ENCODE measurements at regions not wholly inside any gene's neighbourhood (a gene's known extent, or its start where the extent isn't known, plus 50 kb on each side); places are given as distances from the start of the nearest gene placed in this dataset.
"Not testable (repeated sequence)": the region's sequence is repeated elsewhere in the genome, so short reads cannot be mapped to it uniquely, and the experiment has no call there.

DNA sequence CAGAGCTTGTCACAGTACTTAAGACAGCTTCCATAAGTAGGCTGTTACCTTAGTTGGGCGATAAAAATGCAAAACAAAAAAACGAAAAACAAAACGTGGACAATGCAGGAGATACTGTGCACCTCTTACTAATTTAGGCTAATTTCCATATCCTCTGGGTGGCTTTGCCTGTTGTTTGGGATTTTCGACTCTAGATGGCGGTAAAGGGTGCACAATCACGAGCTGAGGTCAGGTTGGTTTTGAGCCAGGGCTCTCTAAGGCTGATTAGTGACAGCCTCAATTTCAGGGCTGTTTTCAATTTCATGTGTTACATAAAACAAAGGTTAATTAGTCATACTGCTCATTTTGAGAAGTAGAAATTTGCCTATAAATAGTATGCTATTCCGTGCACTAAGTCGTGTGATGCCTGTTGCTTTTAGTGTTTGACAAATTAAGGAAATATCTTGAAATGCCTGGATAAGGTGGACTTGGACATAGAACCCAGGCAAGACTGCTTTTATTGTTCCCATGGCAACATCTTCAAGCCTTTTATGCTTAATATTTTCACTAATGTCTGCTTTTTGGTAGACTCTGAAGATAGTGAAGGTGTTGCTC, 493.1 kb downstream of the SOCS6 start:
- in situ Hi-C loops (cut with MboI; ENCODE audit: low sequenced_read_pairs in 4 of 4) (no loop called here), intact Hi-C loops (cut with DNase I; ENCODE audit: low total_unique reads) (no loop called here)
- Histone ChIP-seq H3K4me3 (no peak overlapping the region), H3K27ac (no peak overlapping the region), H3K27me3 (no peaks in the 10 kb centered on the region), H3K4me1 (no peaks in the 10 kb centered on the region), H3K9me3 (no peaks in the 10 kb centered on the region), H3K36me3 (no peaks in the 10 kb centered on the region)
- DNase-seq (no peak), ATAC-seq (no peak)
- TF ChIP-seq, protein P1, sequence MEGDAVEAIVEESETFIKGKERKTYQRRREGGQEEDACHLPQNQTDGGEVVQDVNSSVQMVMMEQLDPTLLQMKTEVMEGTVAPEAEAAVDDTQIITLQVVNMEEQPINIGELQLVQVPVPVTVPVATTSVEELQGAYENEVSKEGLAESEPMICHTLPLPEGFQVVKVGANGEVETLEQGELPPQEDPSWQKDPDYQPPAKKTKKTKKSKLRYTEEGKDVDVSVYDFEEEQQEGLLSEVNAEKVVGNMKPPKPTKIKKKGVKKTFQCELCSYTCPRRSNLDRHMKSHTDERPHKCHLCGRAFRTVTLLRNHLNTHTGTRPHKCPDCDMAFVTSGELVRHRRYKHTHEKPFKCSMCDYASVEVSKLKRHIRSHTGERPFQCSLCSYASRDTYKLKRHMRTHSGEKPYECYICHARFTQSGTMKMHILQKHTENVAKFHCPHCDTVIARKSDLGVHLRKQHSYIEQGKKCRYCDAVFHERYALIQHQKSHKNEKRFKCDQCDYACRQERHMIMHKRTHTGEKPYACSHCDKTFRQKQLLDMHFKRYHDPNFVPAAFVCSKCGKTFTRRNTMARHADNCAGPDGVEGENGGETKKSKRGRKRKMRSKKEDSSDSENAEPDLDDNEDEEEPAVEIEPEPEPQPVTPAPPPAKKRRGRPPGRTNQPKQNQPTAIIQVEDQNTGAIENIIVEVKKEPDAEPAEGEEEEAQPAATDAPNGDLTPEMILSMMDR (IDR thresholded peaks at IDR 0.05 in 4 of 5, conservative IDR thresholded peaks at IDR 0.05 in 1 of 5) = peak in 1 of 5 experiments; percentile 25
- TF ChIP-seq POLR2A (IDR thresholded peaks at IDR 0.05) = no peak

- ATAC-seq; H3K4me3 ChIP-seq; in situ Hi-C loops (cut with MboI; ENCODE audit: low sequenced_read_pairs in 4 of 4); H3K27me3 ChIP-seq; H3K27ac ChIP-seq; H3K9me3 ChIP-seq; H3K36me3 ChIP-seq; intact Hi-C loops (cut with DNase I; ENCODE audit: low total_unique reads); H3K4me1 ChIP-seq; DNase-seq: not testable (repeated sequence)
Observed at GRCh38 chr18:70766254-70766653, 477.4 kb downstream of the SOCS6 start.

GRCh38 chr18:70762812-70763211, 474.0 kb downstream of the SOCS6 start:
- Histone ChIP-seq H3K27ac (no peak overlapping the region), H3K27me3 (no peaks in the 10 kb centered on the region), H3K9me3 (no peaks in the 10 kb centered on the region), H3K4me3 (no peak overlapping the region), H3K36me3 (no peaks in the 10 kb centered on the region), H3K4me1 (no peaks in the 10 kb centered on the region)
- TF ChIP-seq, protein P1 (IDR thresholded peaks at IDR 0.05 in 4 of 5, conservative IDR thresholded peaks at IDR 0.05 in 1 of 5) = no peak
- no peak for TF ChIP-seq POLR2A (IDR thresholded peaks at IDR 0.05)
- intact Hi-C loops (cut with DNase I; ENCODE audit: low total_unique reads) (no loop called here), in situ Hi-C loops (cut with MboI; ENCODE audit: low sequenced_read_pairs in 4 of 4) (no loop called here)
- DNase-seq (no peak), ATAC-seq (no peak)

DNA sequence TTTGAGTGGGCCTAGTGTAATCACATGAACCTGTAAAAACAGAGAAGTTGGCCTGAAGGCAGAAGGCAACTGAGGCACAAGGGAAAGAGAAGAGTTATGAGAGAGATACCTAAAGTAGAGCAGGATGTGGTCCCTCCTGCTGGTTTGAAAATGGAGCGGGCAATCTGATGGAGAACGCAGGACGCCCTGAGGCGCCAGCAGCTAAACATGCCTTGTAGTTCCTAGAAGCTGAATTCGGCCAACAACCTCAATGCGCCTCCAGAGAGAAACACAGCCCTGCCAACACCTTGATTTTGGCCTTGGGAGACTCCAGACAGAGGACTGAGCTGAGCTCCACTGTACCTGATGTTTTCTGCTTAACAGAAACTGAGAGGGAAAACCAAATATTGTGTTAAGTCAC, 469.9 kb downstream of the SOCS6 start:
- Histone ChIP-seq H3K36me3 (no peaks in the 10 kb centered on the region), H3K4me1 (no peaks in the 10 kb centered on the region), H3K9me3 (no peaks in the 10 kb centered on the region), H3K27me3 (no peaks in the 10 kb centered on the region), H3K4me3 (no peak overlapping the region), H3K27ac (no peak overlapping the region)
- no peak for ATAC-seq
- intact Hi-C loops (cut with DNase I; ENCODE audit: low total_unique reads) (no loop called here), in situ Hi-C loops (cut with MboI; ENCODE audit: low sequenced_read_pairs in 4 of 4) (no loop called here)
- no peak for DNase-seq
- TF ChIP-seq, protein P1 (IDR thresholded peaks at IDR 0.05 in 4 of 5, conservative IDR thresholded peaks at IDR 0.05 in 1 of 5) = no peak
- TF ChIP-seq POLR2A (IDR thresholded peaks at IDR 0.05) = no peak

- in situ Hi-C loops (cut with MboI; ENCODE audit: low sequenced_read_pairs in 4 of 4) = no loop called here
- no peak overlapping the region for H3K4me3 ChIP-seq
- TF ChIP-seq, protein P1 (IDR thresholded peaks at IDR 0.05 in 4 of 5, conservative IDR thresholded peaks at IDR 0.05 in 1 of 5) = no peak
- TF ChIP-seq POLR2A (IDR thresholded peaks at IDR 0.05) = no peak
Observed at GRCh38 chr18:70754486-70754885, 465.6 kb downstream of the SOCS6 start.

More at GRCh38 chr18:70754486-70754885, 465.6 kb downstream of the SOCS6 start:
- Histone ChIP-seq H3K9me3 (no peaks in the 10 kb centered on the region), H3K27ac (no peak overlapping the region), H3K4me1 (no peaks in the 10 kb centered on the region), H3K27me3 (no peaks in the 10 kb centered on the region), H3K36me3 (no peaks in the 10 kb centered on the region)
- intact Hi-C loops (cut with DNase I; ENCODE audit: low total_unique reads) = no loop called here
- ATAC-seq = no peak
- DNase-seq = no peak
